OCI-LY1 (cell line): ENCODE measurements at regions not wholly inside any gene's neighbourhood (a gene's known extent, or its start where the extent isn't known, plus 50 kb on each side); places are given as distances from the start of the nearest gene placed in this dataset.

ENCODE experiments used
- H2AFZ ChIP-seq: fragments of 200-600 bp; sonication (generic), shearing (Covaris generic); 2 replicates; pipeline ENCODE4 v1.6.0; 2014; ENCODE audit warnings: antibody characterized with exemption, mild to moderate bottlenecking, low read length
- H3F3A ChIP-seq: fragments of 200-600 bp; sonication (generic), shearing (Covaris generic); 2 replicates; pipeline ENCODE4 v1.6.0; 2014; ENCODE audit warnings: mild to moderate bottlenecking, antibody characterized with exemption, low read length, moderate library complexity; ENCODE audit not compliant: insufficient read depth
- H3K27ac ChIP-seq: fragments of 200-600 bp; sonication (generic); 2 replicates; pipeline ENCODE4 v1.5.1; 2014; ENCODE audit warnings: low read length, mixed run types, mild to moderate bottlenecking, low read depth; ENCODE audit not compliant: poor library complexity, severe bottlenecking
- H3K27me3 ChIP-seq: fragments of 200-600 bp; sonication (generic); 2 replicates; pipeline ENCODE4 v1.6.0; 2014; ENCODE audit warnings: antibody characterized with exemption, mild to moderate bottlenecking, low read length, moderate library complexity; ENCODE audit not compliant: insufficient read depth
- H3K36me3 ChIP-seq: fragments of 200-600 bp; sonication (generic); 2 replicates; pipeline ENCODE4 v1.6.1; 2014; ENCODE audit warnings: mild to moderate bottlenecking, antibody characterized with exemption, low read length, moderate library complexity, mixed read lengths; ENCODE audit not compliant: insufficient read depth
- H3K4me1 ChIP-seq: fragments of 200-600 bp; sonication (generic); 2 replicates; pipeline ENCODE4 v1.5.1; 2014; ENCODE audit warnings: mild to moderate bottlenecking, low read length, moderate library complexity; ENCODE audit not compliant: insufficient read depth, severe bottlenecking
- H3K4me2 ChIP-seq: fragments of 200-600 bp; sonication (generic), shearing (Covaris generic); 2 replicates; pipeline ENCODE4 v1.6.1; 2014; ENCODE audit warnings: low read length
- H3K4me3 ChIP-seq: fragments of 200-600 bp; sonication (generic); 2 replicates; pipeline ENCODE4 v1.5.1; 2014; ENCODE audit warnings: low read length, low read depth, mild to moderate bottlenecking, mixed read lengths; ENCODE audit not compliant: poor library complexity, severe bottlenecking
- H3K79me2 ChIP-seq: fragments of 200-600 bp; shearing (Covaris generic); 2 replicates; pipeline ENCODE4 v1.6.1; 2016; ENCODE audit warnings: mixed run types, low read length, mixed read lengths; ENCODE audit not compliant: insufficient read depth
- H3K9ac ChIP-seq: fragments of 200-600 bp; sonication (generic), shearing (Covaris generic); 2 replicates; pipeline ENCODE4 v1.6.1; 2014; ENCODE audit warnings: mild to moderate bottlenecking, low read length, mixed read lengths
- H3K9me2 ChIP-seq: fragments of 200-600 bp; sonication (generic), shearing (Covaris generic); 2 replicates; pipeline ENCODE4 v1.6.1; 2014; ENCODE audit warnings: low read depth, mild to moderate bottlenecking, low read length, mixed read lengths
- H3K9me3 ChIP-seq: fragments of 200-600 bp; shearing (Covaris generic); 2 replicates; pipeline ENCODE4 v1.6.1; 2014; ENCODE audit warnings: low read length, mixed read lengths
- H4K20me1 ChIP-seq: fragments of 200-600 bp; sonication (generic), shearing (Covaris generic); 2 replicates; pipeline ENCODE4 v1.6.0; 2016; ENCODE audit warnings: mild to moderate bottlenecking, low read length; ENCODE audit not compliant: insufficient read depth
- CTCF ChIP-seq: fragments of 200-600 bp; sonication (generic), shearing (Covaris generic); IDR thresholded peaks from 2 replicates; pipeline ENCODE4 v1.5.1; 2017; ENCODE audit warnings: mild to moderate bottlenecking, antibody characterized with exemption, low read length, moderate library complexity, mixed read lengths
- EZH2 ChIP-seq: fragments of 200-600 bp; sonication (generic), shearing (Covaris generic); IDR thresholded peaks from 2 replicates; pipeline ENCODE4 v1.8.0; 2017; ENCODE audit warnings: borderline replicate concordance, mixed run types, mild to moderate bottlenecking, antibody characterized with exemption, low read length, moderate library complexity, mixed read lengths

- Histone ChIP-seq H3K27me3 (no peaks in the 10 kb centered on the region), H3K79me2 (no peaks in the 10 kb centered on the region), H2AFZ (no peak overlapping the region), H3K4me1 (no peaks in the 10 kb centered on the region), H3K36me3 (no peaks in the 10 kb centered on the region), H4K20me1 (no peaks in the 10 kb centered on the region), H3K4me2 (no peak overlapping the region), H3K9ac (no peak overlapping the region), H3K27ac (no peak overlapping the region), H3K9me3 (no peaks in the 10 kb centered on the region), H3F3A (no peaks in the 10 kb centered on the region), H3K4me3 (no peak overlapping the region), H3K9me2 (no peaks in the 10 kb centered on the region)
- TF ChIP-seq EZH2 (no peak), CTCF (no peak)
Observed at GRCh38 chr4:176843710-176844109, 51.0 kb upstream of the VEGFC start.

GRCh38 chr4:176844448-176844847 lies 51.7 kb upstream of the VEGFC start:
- no peak overlapping the region for H3K4me3 ChIP-seq
- H3K36me3 ChIP-seq, result no peaks in the 10 kb centered on the region
- no peaks in the 10 kb centered on the region for H3K9me2 ChIP-seq
- TF ChIP-seq EZH2, result no peak
- no peak for TF ChIP-seq CTCF
- H2AFZ ChIP-seq, result no peak overlapping the region
- H3K9ac ChIP-seq, result no peak overlapping the region
- no peaks in the 10 kb centered on the region for H3F3A ChIP-seq
- H3K4me1 ChIP-seq, result no peaks in the 10 kb centered on the region
- H3K79me2 ChIP-seq, result no peaks in the 10 kb centered on the region
- no peak overlapping the region for H3K4me2 ChIP-seq
- no peaks in the 10 kb centered on the region for H3K9me3 ChIP-seq
- no peaks in the 10 kb centered on the region for H4K20me1 ChIP-seq
- no peak overlapping the region for H3K27ac ChIP-seq
- H3K27me3 ChIP-seq, result no peaks in the 10 kb centered on the region

GRCh38 chr4:176845636-176846035 lies 52.9 kb upstream of the VEGFC start:
- Histone ChIP-seq H3K27me3 (no peaks in the 10 kb centered on the region), H3K4me3 (no peak overlapping the region), H3K79me2 (no peaks in the 10 kb centered on the region), H3K9me2 (no peaks in the 10 kb centered on the region), H3K9ac (no peak overlapping the region), H3K9me3 (no peaks in the 10 kb centered on the region), H3F3A (no peaks in the 10 kb centered on the region), H3K4me2 (no peak overlapping the region), H3K4me1 (no peaks in the 10 kb centered on the region), H4K20me1 (no peaks in the 10 kb centered on the region), H3K27ac (no peak overlapping the region), H2AFZ (no peak overlapping the region), H3K36me3 (no peaks in the 10 kb centered on the region)
- TF ChIP-seq EZH2, result no peak
- no peak for TF ChIP-seq CTCF
